Adrenal gland (tissue), 5 donors: ENCODE measurements at regions not wholly inside any gene's neighbourhood (a gene's known extent, or its start where the extent isn't known, plus 50 kb on each side); places are given as distances from the start of the nearest gene placed in this dataset.

Source experiments
- POLR2A ChIP-seq, 2 donors: fragments of 450-650 bp; IDR thresholded peaks; one replicate each; pipeline ENCODE4 v1.6.1; 2017; ENCODE audit warnings: antibody characterized with exemption in 2 of 2, mild to moderate bottlenecking in 2 of 2, moderate library complexity in 1 of 2
- TF ChIP-seq, protein P1 (sequence below), 6 experiments: fragments of 450-650 bp in 4 of 6; fragments of 200-600 bp in 2 of 6; sonication (generic) in 1 of 6; IDR thresholded peaks; 1 replicate in 5 of 6; 2 replicates in 1 of 6; pipeline versions ENCODE4 v1.5.1 to v1.8.0; 2016 to 2021; ENCODE audit warnings: antibody characterized with exemption in 6 of 6, mild to moderate bottlenecking in 2 of 6, moderate library complexity in 1 of 6
- donor health status: DM: no; HTN: no; CAD: no.

DNA sequence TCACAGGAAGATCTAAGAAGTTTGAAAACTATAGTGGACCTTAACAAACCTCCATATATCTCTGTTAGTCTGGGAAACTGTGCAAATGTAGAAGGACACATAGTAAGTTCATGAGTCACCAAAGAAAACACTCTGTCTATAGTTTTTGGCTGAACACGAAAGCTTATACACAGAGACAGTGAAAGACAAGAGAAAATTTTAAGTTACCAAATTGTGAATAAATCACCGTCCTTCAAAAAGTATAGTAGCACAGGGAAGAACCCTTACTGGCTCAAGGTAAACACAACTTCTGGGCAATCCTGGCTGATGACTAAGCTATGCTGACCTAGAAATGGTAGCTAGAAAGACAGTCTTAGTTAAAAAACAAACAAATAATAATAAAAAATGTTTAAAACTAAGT is 1057.9 kb downstream of the AMY1C start:
- TF ChIP-seq, protein P1, sequence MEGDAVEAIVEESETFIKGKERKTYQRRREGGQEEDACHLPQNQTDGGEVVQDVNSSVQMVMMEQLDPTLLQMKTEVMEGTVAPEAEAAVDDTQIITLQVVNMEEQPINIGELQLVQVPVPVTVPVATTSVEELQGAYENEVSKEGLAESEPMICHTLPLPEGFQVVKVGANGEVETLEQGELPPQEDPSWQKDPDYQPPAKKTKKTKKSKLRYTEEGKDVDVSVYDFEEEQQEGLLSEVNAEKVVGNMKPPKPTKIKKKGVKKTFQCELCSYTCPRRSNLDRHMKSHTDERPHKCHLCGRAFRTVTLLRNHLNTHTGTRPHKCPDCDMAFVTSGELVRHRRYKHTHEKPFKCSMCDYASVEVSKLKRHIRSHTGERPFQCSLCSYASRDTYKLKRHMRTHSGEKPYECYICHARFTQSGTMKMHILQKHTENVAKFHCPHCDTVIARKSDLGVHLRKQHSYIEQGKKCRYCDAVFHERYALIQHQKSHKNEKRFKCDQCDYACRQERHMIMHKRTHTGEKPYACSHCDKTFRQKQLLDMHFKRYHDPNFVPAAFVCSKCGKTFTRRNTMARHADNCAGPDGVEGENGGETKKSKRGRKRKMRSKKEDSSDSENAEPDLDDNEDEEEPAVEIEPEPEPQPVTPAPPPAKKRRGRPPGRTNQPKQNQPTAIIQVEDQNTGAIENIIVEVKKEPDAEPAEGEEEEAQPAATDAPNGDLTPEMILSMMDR (IDR thresholded peaks at IDR 0.05), result no peak
- TF ChIP-seq POLR2A (IDR thresholded peaks at IDR 0.05), result no peak
